Endothelial cell (in vitro differentiated cells): ENCODE measurements at regions not wholly inside any gene's neighbourhood (a gene's known extent, or its start where the extent isn't known, plus 50 kb on each side); places are given as distances from the start of the nearest gene placed in this dataset.

Source experiments
- DNase-seq: peaks from one replicate; pipeline ENCODE4 v3.0.0; 2021; ENCODE audit warnings: low spot score
- H3K27ac Mint-ChIP-seq: one replicate; pipeline ENCODE4 v1.8.0; 2021; ENCODE audit warnings: mixed read lengths, inconsistent platforms; ENCODE audit not compliant: unreplicated experiment
- H3K27me3 Mint-ChIP-seq: one replicate; pipeline ENCODE4 v1.8.0; 2021; ENCODE audit warnings: mild to moderate bottlenecking, moderate library complexity, mixed read lengths, inconsistent platforms; ENCODE audit not compliant: unreplicated experiment
- H3K36me3 Mint-ChIP-seq: one replicate; pipeline ENCODE4 v1.8.0; 2021; ENCODE audit warnings: mild to moderate bottlenecking, low read depth, mixed read lengths, inconsistent platforms; ENCODE audit not compliant: unreplicated experiment
- H3K4me1 Mint-ChIP-seq: one replicate; pipeline ENCODE4 v1.8.0; 2021; ENCODE audit warnings: mild to moderate bottlenecking, mixed read lengths, inconsistent platforms; ENCODE audit not compliant: unreplicated experiment
- H3K4me3 Mint-ChIP-seq: one replicate; pipeline ENCODE4 v1.8.0; 2021; ENCODE audit warnings: mild to moderate bottlenecking, mixed read lengths, inconsistent platforms; ENCODE audit not compliant: unreplicated experiment
- H3K9me3 Mint-ChIP-seq: one replicate; pipeline ENCODE4 v1.8.0; 2021; ENCODE audit warnings: mixed read lengths, inconsistent platforms; ENCODE audit not compliant: unreplicated experiment
- CTCF ChIP-seq: fragments of 200-600 bp; sonication (generic); IDR thresholded peaks from one replicate; pipeline ENCODE4 v1.5.0; 2021; ENCODE audit warnings: antibody characterized with exemption; ENCODE audit not compliant: unreplicated experiment

GRCh38 chr4:44848466-44848865, 122.1 kb upstream of the GNPDA2 start:
- Mint-ChIP-seq H3K27me3 (no peaks in the 10 kb centered on the region), H3K4me1 (no peaks in the 10 kb centered on the region), H3K27ac (no peak overlapping the region), H3K4me3 (no peak overlapping the region), H3K36me3 (no peaks in the 10 kb centered on the region), H3K9me3 (peaks cover 4% of the 10 kb centered on the region)
- TF ChIP-seq CTCF, result no peak
- no peak for DNase-seq

- no peak for TF ChIP-seq CTCF
- Mint-ChIP-seq H3K9me3 (no peaks in the 10 kb centered on the region), H3K27ac (no peak overlapping the region), H3K27me3 (peaks cover 1% of the 10 kb centered on the region), H3K4me3 (no peak overlapping the region), H3K4me1 (no peaks in the 10 kb centered on the region), H3K36me3 (no peaks in the 10 kb centered on the region)
- DNase-seq, result no peak
Observed at GRCh38 chr4:44845993-44846392, 119.6 kb upstream of the GNPDA2 start.

GRCh38 chr4:44845309-44845708, 119.0 kb upstream of the GNPDA2 start:
- Mint-ChIP-seq H3K4me1 (no peaks in the 10 kb centered on the region), H3K27me3 (peaks cover 1% of the 10 kb centered on the region), H3K4me3 (no peak overlapping the region), H3K27ac (no peak overlapping the region), H3K36me3 (no peaks in the 10 kb centered on the region), H3K9me3 (no peaks in the 10 kb centered on the region)
- TF ChIP-seq CTCF, result no peak
- no peak for DNase-seq

- Mint-ChIP-seq H3K4me1 (no peaks in the 10 kb centered on the region), H3K27me3 (peaks cover 1% of the 10 kb centered on the region), H3K36me3 (no peaks in the 10 kb centered on the region), H3K9me3 (no peaks in the 10 kb centered on the region), H3K27ac (no peak overlapping the region), H3K4me3 (no peak overlapping the region)
- no peak for TF ChIP-seq CTCF
- no peak for DNase-seq
Observed at GRCh38 chr4:44842531-44842930, 116.2 kb upstream of the GNPDA2 start.

GRCh38 chr4:44817930-44818329, 91.6 kb upstream of the GNPDA2 start:
- no peak overlapping the region for H3K27ac Mint-ChIP-seq
- H3K4me3 Mint-ChIP-seq, result no peak overlapping the region
- no peaks in the 10 kb centered on the region for H3K4me1 Mint-ChIP-seq
- H3K36me3 Mint-ChIP-seq, result no peaks in the 10 kb centered on the region
- H3K9me3 Mint-ChIP-seq, result no peaks in the 10 kb centered on the region
- no peak for DNase-seq
- TF ChIP-seq CTCF, result no peak
- H3K27me3 Mint-ChIP-seq, result no peaks in the 10 kb centered on the region
